ENCODE measurements at regions not wholly inside any gene's neighbourhood (a gene's known extent, or its start where the extent isn't known, plus 50 kb on each side); places are given as distances from the start of the nearest gene placed in this dataset.

- DNase-seq, result no peak
Measured at GRCh38 chr4:123822353-123822752, 425.8 kb downstream of the SPRY1 start.

GRCh38 chr4:123823244-123823643 is 426.6 kb downstream of the SPRY1 start:
- DNase-seq, result no peak

GRCh38 chr4:123824524-123824923 is 427.9 kb downstream of the SPRY1 start:
- DNase-seq, result no peak

- DNase-seq, result no peak
Measured at GRCh38 chr4:123825596-123826291, 429.1 kb downstream of the SPRY1 start.

- no peak for DNase-seq
Measured at GRCh38 chr4:123826896-123827295, 430.3 kb downstream of the SPRY1 start.

GRCh38 chr4:123827511-123827910 is 430.9 kb downstream of the SPRY1 start:
- DNase-seq, result no peak

- no peak for DNase-seq
Measured at GRCh38 chr4:123830930-123831329, 434.3 kb downstream of the SPRY1 start.

- no peak for DNase-seq
Measured at GRCh38 chr4:123832173-123833026, 435.8 kb downstream of the SPRY1 start.

GRCh38 chr4:123833171-123833643 is 436.6 kb downstream of the SPRY1 start:
- DNase-seq, result no peak

- no peak for DNase-seq
Measured at GRCh38 chr4:123835831-123836590, 439.4 kb downstream of the SPRY1 start.

GRCh38 chr4:123836851-123837595 is 440.4 kb downstream of the SPRY1 start:
- no peak for DNase-seq

GRCh38 chr4:123838474-123838873 is 441.9 kb downstream of the SPRY1 start:
- DNase-seq, result no peak

GRCh38 chr4:123840197-123840596 is 443.6 kb downstream of the SPRY1 start:
- DNase-seq, result no peak

- DNase-seq, result no peak
Measured at GRCh38 chr4:123841447-123842121, 445.0 kb downstream of the SPRY1 start.

- no peak for DNase-seq
Measured at GRCh38 chr4:123843137-123843536, 446.5 kb downstream of the SPRY1 start.

GRCh38 chr4:123844374-123844773 is 447.8 kb downstream of the SPRY1 start:
- DNase-seq, result no peak

- DNase-seq, result no peak
Measured at GRCh38 chr4:123846092-123846491, 449.5 kb downstream of the SPRY1 start.

GRCh38 chr4:123846561-123846960 is 450.0 kb downstream of the SPRY1 start:
- DNase-seq, result no peak

- DNase-seq, result no peak
Measured at GRCh38 chr4:123848606-123849005, 452.0 kb downstream of the SPRY1 start.

GRCh38 chr4:123849495-123849894 is 452.9 kb downstream of the SPRY1 start:
- DNase-seq, result no peak

- no peak for DNase-seq
Measured at GRCh38 chr4:123851521-123851920, 454.9 kb downstream of the SPRY1 start.

GRCh38 chr4:123853651-123854050 is 457.1 kb downstream of the SPRY1 start:
- no peak for DNase-seq
